Nephron (organoid): ENCODE measurements at regions not wholly inside any gene's neighbourhood (a gene's known extent, or its start where the extent isn't known, plus 50 kb on each side); places are given as distances from the start of the nearest gene placed in this dataset.
A peak's percentile ranks its signal among the peaks of the same experiment; 100 is the strongest.

Experiments used
- H3K27ac Mint-ChIP-seq, 3 experiments: 2 replicates each; pipeline ENCODE4 v1.8.0; 2020; ENCODE audit warnings: mixed read lengths in 3 of 3, mild to moderate bottlenecking in 2 of 3, moderate library complexity in 1 of 3
- H3K27me3 Mint-ChIP-seq: 2 replicates; pipeline ENCODE4 v1.8.0; 2021; ENCODE audit warnings: low read depth, mild to moderate bottlenecking, moderate library complexity, mixed read lengths
- H3K36me3 Mint-ChIP-seq: 2 replicates; pipeline ENCODE4 v1.8.0; 2020; ENCODE audit warnings: low read depth, mixed read lengths
- H3K4me1 Mint-ChIP-seq: 2 replicates; pipeline ENCODE4 v1.8.0; 2020; ENCODE audit warnings: mixed read lengths
- H3K4me3 Mint-ChIP-seq, 3 experiments: 2 replicates each; pipeline ENCODE4 v1.8.0; 2020; ENCODE audit warnings: mild to moderate bottlenecking in 3 of 3, mixed read lengths in 3 of 3, moderate library complexity in 2 of 3
- H3K9me3 Mint-ChIP-seq: 2 replicates; pipeline ENCODE4 v1.8.0; 2020; ENCODE audit warnings: mixed read lengths
- CTCF ChIP-seq, 3 experiments: fragments of 200-600 bp; sonication (generic); IDR thresholded peaks; one replicate each; pipeline ENCODE4 v1.5.0; 2021; ENCODE audit warnings: antibody characterized with exemption in 3 of 3; ENCODE audit not compliant: unreplicated experiment in 3 of 3

- Mint-ChIP-seq H3K27ac (peak overlapping the region in 1 of 3 experiments; percentile 11), H3K9me3 (no peaks in the 10 kb centered on the region), H3K4me1 (peaks cover 25% of the 10 kb centered on the region), H3K27me3 (peaks cover 19% of the 10 kb centered on the region), H3K4me3 (no peak overlapping the region), H3K36me3 (no peaks in the 10 kb centered on the region)
- no peak for TF ChIP-seq CTCF (IDR thresholded peaks at IDR 0.05; ENCODE audit: unreplicated experiment in 3 of 3)
These were observed 121.7 kb upstream of the TLE3 start for GRCh38 chr15:70219256-70219895.

GRCh38 chr15:70217226-70218160, 119.8 kb upstream of the TLE3 start:
- Mint-ChIP-seq H3K36me3 (no peaks in the 10 kb centered on the region), H3K9me3 (no peaks in the 10 kb centered on the region), H3K27me3 (peaks cover 34% of the 10 kb centered on the region), H3K4me1 (peaks cover 20% of the 10 kb centered on the region), H3K4me3 (no peak overlapping the region), H3K27ac (peak overlapping the region in 2 of 3 experiments; percentile 0 to 11)
- no peak for TF ChIP-seq CTCF (IDR thresholded peaks at IDR 0.05; ENCODE audit: unreplicated experiment in 3 of 3)

GRCh38 chr15:70215951-70216350, 118.2 kb upstream of the TLE3 start:
- TF ChIP-seq CTCF (IDR thresholded peaks at IDR 0.05; ENCODE audit: unreplicated experiment in 3 of 3), result no peak
- Mint-ChIP-seq H3K36me3 (no peaks in the 10 kb centered on the region), H3K4me3 (no peak overlapping the region), H3K4me1 (peaks cover 25% of the 10 kb centered on the region), H3K27ac (no peak overlapping the region), H3K9me3 (no peaks in the 10 kb centered on the region), H3K27me3 (peaks cover 36% of the 10 kb centered on the region)

- Mint-ChIP-seq H3K27me3 (peaks cover 38% of the 10 kb centered on the region), H3K27ac (no peak overlapping the region), H3K36me3 (no peaks in the 10 kb centered on the region), H3K4me3 (no peak overlapping the region), H3K9me3 (peaks cover 3% of the 10 kb centered on the region), H3K4me1 (peaks cover 25% of the 10 kb centered on the region)
- TF ChIP-seq CTCF (IDR thresholded peaks at IDR 0.05; ENCODE audit: unreplicated experiment in 3 of 3), result no peak
These were observed 117.4 kb upstream of the TLE3 start for GRCh38 chr15:70214941-70215635.

- H3K27me3 Mint-ChIP-seq, result peaks cover 46% of the 10 kb centered on the region
- peaks cover 3% of the 10 kb centered on the region for H3K9me3 Mint-ChIP-seq
- TF ChIP-seq CTCF (IDR thresholded peaks at IDR 0.05; ENCODE audit: unreplicated experiment in 3 of 3), result no peak
- H3K4me1 Mint-ChIP-seq, result peaks cover 25% of the 10 kb centered on the region
- no peak overlapping the region for H3K27ac Mint-ChIP-seq
- H3K4me3 Mint-ChIP-seq, result no peak overlapping the region
- H3K36me3 Mint-ChIP-seq, result no peaks in the 10 kb centered on the region
These were observed 116.6 kb upstream of the TLE3 start for GRCh38 chr15:70214276-70214675.
